CD8-positive, alpha-beta memory T cell (primary cell): ENCODE measurements at regions not wholly inside any gene's neighbourhood (a gene's known extent, or its start where the extent isn't known, plus 50 kb on each side); places are given as distances from the start of the nearest gene placed in this dataset.

Experiments used
- CTCF ChIA-PET: fragments of 350-600 bp; sonication (Branson Sonifier 250); formaldehyde crosslinking; loops from one replicate; lab custom pipeline; 2021; ENCODE audit warnings: antibody characterized with exemption; lab: Charles Lee
- POLR2A ChIA-PET: fragments of 350-600 bp; sonication (Branson Sonifier 250); formaldehyde crosslinking; loops from one replicate; lab custom pipeline; 2021; ENCODE audit warnings: antibody characterized with exemption; lab: Charles Lee
- DNase-seq, 5 donors: peaks; one replicate each; pipeline versions ENCODE4 v3.0.0 to v3.0.0-alpha.2; 2020 to 2022; ENCODE audit warnings: mixed read lengths in 1 of 5
- H3K27ac ChIP-seq: one replicate; pipeline ENCODE4 v1.7.0; 2013; ENCODE audit warnings: low read depth, mild to moderate bottlenecking, low read length, moderate library complexity
- H3K27me3 ChIP-seq: 2 replicates; pipeline ENCODE4 v1.7.0; 2013; ENCODE audit warnings: low read length, mild to moderate bottlenecking; ENCODE audit not compliant: insufficient read depth, poor library complexity, severe bottlenecking
- H3K36me3 ChIP-seq: 2 replicates; pipeline ENCODE4 v1.7.0; 2013; ENCODE audit warnings: mild to moderate bottlenecking, low read length, moderate library complexity; ENCODE audit not compliant: insufficient read depth
- H3K4me1 ChIP-seq: 2 replicates; pipeline ENCODE4 v1.7.0; 2013; ENCODE audit warnings: mild to moderate bottlenecking, low read length, moderate library complexity; ENCODE audit not compliant: insufficient read depth
- H3K4me3 ChIP-seq: 2 replicates; pipeline ENCODE4 v1.7.0; 2013; ENCODE audit warnings: mild to moderate bottlenecking, low read length
- H3K9me3 ChIP-seq: 2 replicates; pipeline ENCODE4 v1.7.0; 2013; ENCODE audit warnings: mild to moderate bottlenecking, low read length
- H3K27ac Mint-ChIP-seq, 8 donors: one replicate each; pipeline ENCODE4 v1.8.0; 2020 to 2021; ENCODE audit warnings: mixed read lengths in 8 of 8, mild to moderate bottlenecking in 6 of 8, inconsistent platforms in 3 of 8, moderate library complexity in 3 of 8
- H3K27me3 Mint-ChIP-seq, 2 donors: one replicate each; pipeline ENCODE4 v1.8.0; 2020 to 2021; ENCODE audit warnings: mixed read lengths in 2 of 2, mild to moderate bottlenecking in 1 of 2, moderate library complexity in 1 of 2
- H3K36me3 Mint-ChIP-seq, 3 donors: one replicate each; pipeline ENCODE4 v1.8.0; 2020 to 2021; ENCODE audit warnings: mixed read lengths in 3 of 3, inconsistent platforms in 1 of 3, mild to moderate bottlenecking in 1 of 3
- H3K4me1 Mint-ChIP-seq, 3 donors: one replicate each; pipeline ENCODE4 v1.8.0; 2020 to 2021; ENCODE audit warnings: mixed read lengths in 3 of 3, inconsistent platforms in 1 of 3, mild to moderate bottlenecking in 1 of 3
- H3K4me3 Mint-ChIP-seq, 7 donors: one replicate each; pipeline ENCODE4 v1.8.0; 2020 to 2021; ENCODE audit warnings: mixed read lengths in 7 of 7, mild to moderate bottlenecking in 6 of 7, moderate library complexity in 4 of 7, inconsistent platforms in 2 of 7
- H3K9me3 Mint-ChIP-seq, 5 donors: one replicate each; pipeline ENCODE4 v1.8.0; 2020 to 2022; ENCODE audit warnings: mixed read lengths in 5 of 5, mild to moderate bottlenecking in 3 of 5, moderate library complexity in 2 of 5, inconsistent platforms in 1 of 5

DNA sequence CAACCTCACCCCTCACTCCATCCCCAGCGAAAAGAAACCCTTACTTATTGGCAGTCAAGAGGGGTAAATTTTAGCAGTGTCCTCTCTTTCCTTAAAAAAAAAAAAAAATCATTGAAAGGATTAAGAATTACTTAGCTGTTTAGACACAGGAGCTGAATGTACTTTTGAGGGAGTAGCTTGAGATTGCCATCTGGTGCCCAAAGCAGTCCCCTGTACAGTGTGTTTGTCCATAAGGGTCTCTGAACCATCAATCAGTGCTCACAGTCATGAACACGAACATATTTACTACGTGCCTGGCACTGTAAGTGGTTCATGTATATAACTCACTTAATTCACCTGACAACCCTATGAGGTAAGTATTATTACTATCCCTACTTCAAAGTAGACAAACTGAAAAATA lies 463.5 kb downstream of the RAP2B start:
- no peak for DNase-seq
- peaks cover 0 to 1% (median 0%) of the 10 kb centered on the region in 5 donors for H3K9me3 Mint-ChIP-seq
- no peak overlapping the region for H3K4me3 Mint-ChIP-seq
- Histone ChIP-seq H3K4me3 (no peak overlapping the region), H3K9me3 (no peaks in the 10 kb centered on the region), H3K36me3 (no peaks in the 10 kb centered on the region), H3K27ac (no peak overlapping the region), H3K4me1 (peaks cover 52% of the 10 kb centered on the region), H3K27me3 (no peaks in the 10 kb centered on the region)
- peak overlapping the region in 2 of 8 donors; percentile 6 to 52 for H3K27ac Mint-ChIP-seq
- peaks cover 69 to 91% (median 90%) of the 10 kb centered on the region in 3 donors for H3K4me1 Mint-ChIP-seq
- H3K27me3 Mint-ChIP-seq, result no peaks in the 10 kb centered on the region
- CTCF ChIA-PET, result interaction anchor here (1.1 to 2.6 kb wide), 4 partner anchors 13 to 582 kb away, joined by 3 to 9 read pairs (median 3); no protein-coding TSS in a partner anchor
- H3K36me3 Mint-ChIP-seq, result peaks cover 0 to 2% (median 2%) of the 10 kb centered on the region in 3 donors
- POLR2A ChIA-PET, result no interaction called here

DNA sequence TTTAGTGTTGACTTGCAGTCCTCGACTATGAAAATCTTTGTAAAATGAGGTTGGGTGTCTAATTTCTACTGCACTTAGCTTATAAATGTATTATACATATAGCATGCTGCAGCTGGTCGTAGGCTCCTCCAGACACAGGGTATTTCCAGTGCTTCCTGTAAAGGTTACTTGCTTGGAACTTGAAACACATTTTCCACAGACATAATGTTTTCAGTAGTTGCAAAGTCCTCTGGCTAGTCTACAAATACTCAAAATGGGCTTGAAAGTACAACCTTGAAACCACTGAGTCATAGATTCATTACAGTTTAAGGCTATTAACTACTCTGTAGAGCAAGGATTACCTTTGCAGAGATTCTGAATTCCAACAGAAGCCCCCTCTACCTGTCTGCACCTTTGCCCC lies 464.1 kb downstream of the RAP2B start:
- Mint-ChIP-seq H3K4me3 (no peak overlapping the region), H3K36me3 (no peaks in the 10 kb centered on the region), H3K9me3 (no peaks in the 10 kb centered on the region), H3K27me3 (no peaks in the 10 kb centered on the region), H3K4me1 (peaks cover 71 to 91% (median 88%) of the 10 kb centered on the region in 3 donors), H3K27ac (no peak overlapping the region)
- Histone ChIP-seq H3K27ac (no peak overlapping the region), H3K4me1 (peaks cover 52% of the 10 kb centered on the region), H3K4me3 (no peak overlapping the region), H3K9me3 (no peaks in the 10 kb centered on the region), H3K36me3 (no peaks in the 10 kb centered on the region), H3K27me3 (no peaks in the 10 kb centered on the region)
- ChIA-PET POLR2A (no interaction called here), CTCF (interaction anchor here (1.3 to 1.4 kb wide), 2 partner anchors 12 to 583 kb away, joined by 3 read pairs; no protein-coding TSS in a partner anchor)
- DNase-seq, result no peak

DNA sequence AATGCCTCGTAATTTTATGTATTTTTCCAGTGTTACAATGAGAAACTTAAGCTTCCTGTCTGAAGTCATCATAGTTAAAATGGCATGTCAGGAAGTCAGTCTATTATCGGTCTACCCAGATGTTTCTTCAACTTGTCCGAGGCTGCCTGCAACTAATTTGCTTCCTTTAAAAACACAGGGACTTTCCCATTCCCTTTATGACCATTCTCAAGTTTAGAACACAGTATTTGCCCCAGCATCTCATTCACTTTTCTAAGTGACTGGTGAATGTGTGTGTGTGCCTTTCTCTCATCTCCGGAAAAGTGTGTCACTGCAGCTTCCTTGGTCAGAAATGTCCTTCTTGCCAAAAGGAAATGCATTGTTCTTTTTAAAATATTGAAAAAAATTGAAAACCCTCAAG lies 466.6 kb downstream of the RAP2B start:
- peaks cover 53 to 82% (median 69%) of the 10 kb centered on the region in 3 donors for H3K4me1 Mint-ChIP-seq
- H3K4me1 ChIP-seq, result peaks cover 29% of the 10 kb centered on the region
- CTCF ChIA-PET, result no interaction called here

DNA sequence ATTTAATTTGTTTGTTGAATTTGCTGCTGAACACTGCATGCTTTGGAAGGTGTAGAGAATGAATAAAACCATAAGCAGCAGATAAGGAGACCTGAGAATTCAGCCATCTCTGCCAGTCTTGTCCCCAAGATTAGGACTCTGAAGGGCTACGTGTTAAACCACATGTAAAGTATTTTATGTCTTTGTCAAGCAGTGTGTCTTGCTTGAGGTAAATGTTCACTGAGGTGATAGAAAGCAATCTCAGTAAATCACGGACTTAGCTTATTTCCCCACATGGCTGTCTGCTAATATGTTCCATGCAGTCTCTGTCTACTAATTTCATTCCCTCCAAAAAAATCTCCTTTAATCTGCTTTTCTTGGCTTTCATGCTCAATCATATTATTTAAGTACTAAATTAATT lies 467.1 kb downstream of the RAP2B start:
- Histone ChIP-seq H3K27ac (no peak overlapping the region), H3K27me3 (no peaks in the 10 kb centered on the region), H3K4me3 (no peak overlapping the region), H3K9me3 (no peaks in the 10 kb centered on the region), H3K4me1 (peaks cover 24% of the 10 kb centered on the region), H3K36me3 (no peaks in the 10 kb centered on the region)
- Mint-ChIP-seq H3K27me3 (no peaks in the 10 kb centered on the region), H3K4me1 (peaks cover 49 to 77% (median 63%) of the 10 kb centered on the region in 3 donors), H3K27ac (no peak overlapping the region), H3K9me3 (no peaks in the 10 kb centered on the region), H3K4me3 (peak overlapping the region in 5 of 7 donors; percentile 19 to 77 (median 66)), H3K36me3 (no peaks in the 10 kb centered on the region)
- POLR2A ChIA-PET, result no interaction called here
- DNase-seq, result no peak
- CTCF ChIA-PET, result interaction anchor here (1.0 kb wide), 1 partner anchor 134 kb away, joined by 3 read pairs; no protein-coding TSS in a partner anchor

More for the DNA sequence above, 466.6 kb downstream of the RAP2B start:
- H3K9me3 ChIP-seq, result no peaks in the 10 kb centered on the region
- H3K27ac ChIP-seq, result no peak overlapping the region
- H3K36me3 ChIP-seq, result no peaks in the 10 kb centered on the region
- peak overlapping the region in 6 of 8 donors; percentile 9 to 84 (median 58) for H3K27ac Mint-ChIP-seq
- H3K9me3 Mint-ChIP-seq, result no peaks in the 10 kb centered on the region
- no peak for DNase-seq
- H3K27me3 ChIP-seq, result no peaks in the 10 kb centered on the region
- POLR2A ChIA-PET, result no interaction called here
- no peak overlapping the region for H3K4me3 ChIP-seq
- peak overlapping the region in 6 of 7 donors; percentile 44 to 77 (median 67) for H3K4me3 Mint-ChIP-seq
- H3K27me3 Mint-ChIP-seq, result no peaks in the 10 kb centered on the region
- H3K36me3 Mint-ChIP-seq, result no peaks in the 10 kb centered on the region

DNA sequence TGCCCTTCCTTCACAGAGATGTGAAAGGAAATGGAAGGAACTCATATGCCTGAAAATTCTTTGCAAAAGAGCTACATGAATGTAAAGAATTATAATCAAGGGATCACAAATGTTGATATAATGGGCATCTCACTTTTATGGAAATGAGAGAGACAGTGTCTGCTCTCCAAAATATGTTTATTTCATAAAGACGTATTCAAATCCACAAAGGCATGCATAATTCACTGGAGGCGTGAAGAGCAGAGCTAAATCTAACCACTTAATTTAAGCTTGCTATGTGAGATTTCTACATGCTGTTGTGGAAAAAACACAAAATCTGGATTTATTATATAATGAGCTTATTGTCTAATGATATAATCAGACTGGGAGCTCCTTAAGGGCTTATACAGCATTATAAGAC lies 469.1 kb downstream of the RAP2B start:
- ChIA-PET POLR2A (no interaction called here), CTCF (interaction anchor here (1.3 to 2.5 kb wide), 2 partner anchors 9 to 37 kb away, joined by 4 to 7 read pairs; no protein-coding TSS in a partner anchor)
- Histone ChIP-seq H3K27me3 (no peaks in the 10 kb centered on the region), H3K4me1 (peaks cover 9% of the 10 kb centered on the region), H3K27ac (no peak overlapping the region), H3K9me3 (no peaks in the 10 kb centered on the region), H3K36me3 (no peaks in the 10 kb centered on the region), H3K4me3 (no peak overlapping the region)
- Mint-ChIP-seq H3K9me3 (no peaks in the 10 kb centered on the region), H3K4me3 (no peak overlapping the region), H3K27me3 (no peaks in the 10 kb centered on the region), H3K36me3 (no peaks in the 10 kb centered on the region), H3K4me1 (peaks cover 41 to 59% (median 45%) of the 10 kb centered on the region in 3 donors), H3K27ac (no peak overlapping the region)
- no peak for DNase-seq

DNA sequence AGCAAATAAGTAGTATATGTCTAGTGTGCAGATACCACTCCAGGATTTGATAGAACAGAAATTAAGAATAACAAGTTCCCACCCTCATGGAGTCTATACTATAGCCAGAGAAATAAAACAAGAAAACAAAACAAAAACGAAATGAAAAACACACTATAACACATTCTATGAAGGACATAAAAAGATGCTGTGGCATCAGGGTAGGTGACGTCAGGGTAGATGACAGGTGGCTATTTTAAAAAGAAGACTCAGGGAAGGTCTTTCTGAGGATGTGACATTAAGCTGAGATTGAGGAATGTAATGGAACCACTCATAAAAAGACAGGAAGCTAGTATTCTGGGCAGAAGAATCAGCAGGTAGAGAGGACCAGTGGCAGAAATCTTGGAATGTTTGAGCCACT lies 469.6 kb downstream of the RAP2B start:
- Histone ChIP-seq H3K4me1 (peaks cover 9% of the 10 kb centered on the region), H3K36me3 (no peaks in the 10 kb centered on the region), H3K9me3 (no peaks in the 10 kb centered on the region), H3K4me3 (no peak overlapping the region), H3K27me3 (no peaks in the 10 kb centered on the region), H3K27ac (no peak overlapping the region)
- peak overlapping the region in 1 of 8 donors; percentile 51 for H3K27ac Mint-ChIP-seq
- H3K36me3 Mint-ChIP-seq, result no peaks in the 10 kb centered on the region
- no peak overlapping the region for H3K4me3 Mint-ChIP-seq
- ChIA-PET CTCF (interaction anchor here (2.5 kb wide), 1 partner anchor 9 kb away, joined by 7 read pairs; no protein-coding TSS in a partner anchor), POLR2A (no interaction called here)
- H3K27me3 Mint-ChIP-seq, result no peaks in the 10 kb centered on the region
- DNase-seq, result no peak
- no peaks in the 10 kb centered on the region for H3K9me3 Mint-ChIP-seq
- H3K4me1 Mint-ChIP-seq, result peaks cover 38 to 53% (median 40%) of the 10 kb centered on the region in 3 donors

DNA sequence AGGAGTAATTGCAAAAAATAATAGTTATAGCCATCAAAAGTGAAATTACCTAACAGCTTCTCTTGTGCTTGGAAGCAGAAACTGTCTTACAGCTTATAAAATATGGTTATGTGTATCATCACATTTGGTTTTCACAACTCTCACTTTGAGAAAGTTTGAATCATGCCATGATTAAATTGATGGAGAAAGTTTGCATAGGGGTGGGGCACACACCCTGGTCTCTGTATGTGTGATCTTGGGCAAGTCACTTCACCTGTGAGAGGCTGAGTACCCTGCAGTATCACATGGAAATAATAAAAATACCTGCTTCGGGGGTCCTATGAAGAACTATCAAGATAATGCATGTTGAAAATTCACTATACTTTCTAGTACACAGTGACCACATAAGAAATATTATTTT lies 471.4 kb downstream of the RAP2B start:
- POLR2A ChIA-PET, result no interaction called here
- Histone ChIP-seq H3K36me3 (no peaks in the 10 kb centered on the region), H3K27me3 (no peaks in the 10 kb centered on the region), H3K27ac (no peak overlapping the region), H3K9me3 (no peaks in the 10 kb centered on the region), H3K4me1 (peaks cover 9% of the 10 kb centered on the region), H3K4me3 (no peak overlapping the region)
- Mint-ChIP-seq H3K9me3 (no peaks in the 10 kb centered on the region), H3K27me3 (no peaks in the 10 kb centered on the region), H3K27ac (no peak overlapping the region), H3K4me3 (no peak overlapping the region), H3K36me3 (no peaks in the 10 kb centered on the region), H3K4me1 (peaks cover 27 to 40% (median 32%) of the 10 kb centered on the region in 3 donors)
- DNase-seq, result no peak
- CTCF ChIA-PET, result no interaction called here

DNA sequence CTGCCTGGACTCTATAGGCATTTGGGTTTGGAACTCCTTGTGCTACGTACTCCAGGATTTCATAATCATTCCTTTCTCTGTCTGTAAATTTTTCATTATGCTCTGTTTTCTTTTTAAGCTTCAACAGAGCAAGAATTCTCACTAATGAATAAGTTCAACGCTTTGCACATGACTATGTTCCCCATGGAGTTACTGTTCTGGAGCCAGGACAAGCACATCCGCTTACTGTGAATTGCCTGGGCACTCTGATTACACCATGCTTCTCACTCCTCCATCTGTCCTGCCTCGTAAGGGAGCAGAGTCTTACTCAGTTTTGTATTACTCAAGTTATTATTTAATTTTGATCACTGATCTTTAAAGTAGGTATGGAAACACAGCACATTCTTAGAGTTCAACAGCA lies 472.7 kb downstream of the RAP2B start:
- no peaks in the 10 kb centered on the region for H3K27me3 Mint-ChIP-seq
- no peaks in the 10 kb centered on the region for H3K9me3 ChIP-seq
- no peak overlapping the region for H3K4me3 ChIP-seq
- H3K27ac Mint-ChIP-seq, result no peak overlapping the region
- CTCF ChIA-PET, result no interaction called here
- no peaks in the 10 kb centered on the region for H3K36me3 ChIP-seq
- H3K27ac ChIP-seq, result no peak overlapping the region
- POLR2A ChIA-PET, result no interaction called here
- peaks cover 16 to 29% (median 21%) of the 10 kb centered on the region in 3 donors for H3K4me1 Mint-ChIP-seq
- no peak for DNase-seq
- no peaks in the 10 kb centered on the region for H3K27me3 ChIP-seq
- H3K36me3 Mint-ChIP-seq, result no peaks in the 10 kb centered on the region
- H3K4me1 ChIP-seq, result no peaks in the 10 kb centered on the region
- no peak overlapping the region for H3K4me3 Mint-ChIP-seq
- no peaks in the 10 kb centered on the region for H3K9me3 Mint-ChIP-seq
